ENCODE measurements at regions not wholly inside any gene's neighbourhood (a gene's known extent, or its start where the extent isn't known, plus 50 kb on each side); places are given as distances from the start of the nearest gene placed in this dataset.
"Not testable (repeated sequence)": the region's sequence is repeated elsewhere in the genome, so short reads cannot be mapped to it uniquely, and the experiment has no call there.

- DNase-seq, result no peak
Observed at GRCh38 chr2:14996351-14997014, 364.0 kb downstream of the LRATD1 start.

GRCh38 chr2:14998546-14998945 lies 366.0 kb downstream of the LRATD1 start:
- DNase-seq, result no peak

- no peak for DNase-seq
Observed at GRCh38 chr2:14999114-14999661, 366.7 kb downstream of the LRATD1 start.

DNA sequence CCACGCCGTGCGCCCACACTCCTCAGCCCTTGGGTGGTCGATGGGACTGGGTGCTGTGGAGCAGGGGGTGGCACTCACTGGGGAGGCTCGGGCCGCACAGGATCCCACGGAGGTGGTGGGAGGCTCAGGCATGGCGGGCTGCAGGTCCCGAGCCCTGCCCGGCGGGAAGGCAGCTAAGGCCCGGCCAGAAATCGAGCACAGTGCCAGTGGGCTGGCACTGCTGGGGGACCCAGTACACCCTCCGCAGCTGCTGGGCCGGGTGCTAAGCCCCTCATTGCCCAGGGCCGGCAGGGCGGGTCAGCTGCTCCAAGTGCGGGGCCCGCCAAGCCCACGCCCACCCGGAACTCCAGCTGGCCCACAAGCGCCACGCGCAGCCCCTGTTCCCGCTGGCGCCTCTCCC lies 370.0 kb downstream of the LRATD1 start:
- DNase-seq, result not testable (repeated sequence)

GRCh38 chr2:15006667-15007066 lies 374.1 kb downstream of the LRATD1 start:
- no peak for DNase-seq

- DNase-seq, result no peak
Observed at GRCh38 chr2:15009681-15010080, 377.2 kb downstream of the LRATD1 start.

- no peak for DNase-seq
Observed at GRCh38 chr2:15010346-15010745, 377.8 kb downstream of the LRATD1 start.

DNA sequence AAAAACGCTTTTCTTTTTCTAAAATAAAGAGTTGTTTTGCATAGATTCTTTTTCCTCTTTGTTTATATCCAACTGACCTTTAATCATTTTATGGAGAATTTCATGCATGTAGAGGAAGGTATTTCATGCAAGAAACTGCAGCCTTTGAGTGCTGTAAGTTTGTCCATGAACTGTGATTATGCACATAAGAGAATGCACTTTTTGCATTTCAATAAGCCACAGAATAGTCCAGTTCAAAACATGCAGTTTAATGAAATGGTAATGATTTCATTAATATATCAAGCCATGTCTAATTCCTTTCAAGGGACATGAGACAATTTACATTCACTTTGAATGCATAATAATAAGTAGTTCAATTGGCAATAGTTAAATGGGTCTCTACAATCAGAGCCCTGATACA lies 386.3 kb downstream of the LRATD1 start:
- no peak for DNase-seq

GRCh38 chr2:15023221-15023620 lies 390.7 kb downstream of the LRATD1 start:
- DNase-seq, result no peak

- no peak for DNase-seq
Observed at GRCh38 chr2:15028406-15028805, 395.9 kb downstream of the LRATD1 start.

DNA sequence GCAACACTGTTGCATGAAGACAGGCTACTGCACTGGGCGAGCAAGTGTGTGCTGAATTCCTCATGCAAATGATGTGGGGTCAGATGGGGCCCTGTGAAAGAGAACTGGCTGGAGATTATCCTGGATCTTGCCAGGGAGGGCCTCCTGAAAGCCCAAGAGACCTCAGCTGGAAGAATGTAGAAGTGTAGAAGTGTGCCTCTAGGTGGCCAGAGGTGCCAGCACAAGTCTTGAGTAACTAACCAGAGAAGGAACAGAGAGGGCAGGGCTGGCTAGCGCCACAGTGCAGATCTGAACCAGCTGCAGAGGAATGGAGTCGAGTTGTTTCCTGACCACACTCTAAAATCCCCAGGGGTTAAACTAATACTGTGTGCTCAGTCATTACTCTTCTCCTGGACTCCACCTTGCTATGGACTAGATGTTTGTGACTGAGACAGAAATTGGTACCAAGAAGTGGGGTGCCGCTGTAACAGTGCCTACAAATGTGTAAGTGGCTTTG lies 399.3 kb downstream of the LRATD1 start:
- no peak for DNase-seq

DNA sequence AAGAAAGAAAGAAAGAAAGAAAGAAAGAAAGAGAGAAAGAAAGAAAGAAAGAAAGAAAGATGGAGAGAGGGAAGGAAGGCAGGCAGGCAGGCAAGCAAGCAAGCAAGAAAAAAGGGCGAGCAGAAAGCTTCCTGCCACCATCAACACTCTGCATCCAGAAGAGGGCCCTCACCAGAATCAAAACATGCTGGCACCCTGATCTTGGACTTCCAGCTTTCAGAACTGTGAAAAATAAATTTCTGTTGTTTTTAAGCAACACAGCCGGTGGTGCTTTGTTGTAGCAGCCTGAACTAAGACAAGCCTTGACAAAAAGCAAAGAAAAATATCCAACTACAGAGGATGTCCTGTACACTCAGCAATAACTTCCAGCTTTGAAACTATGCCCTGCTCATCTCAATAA lies 401.7 kb downstream of the LRATD1 start:
- DNase-seq, result no peak

DNA sequence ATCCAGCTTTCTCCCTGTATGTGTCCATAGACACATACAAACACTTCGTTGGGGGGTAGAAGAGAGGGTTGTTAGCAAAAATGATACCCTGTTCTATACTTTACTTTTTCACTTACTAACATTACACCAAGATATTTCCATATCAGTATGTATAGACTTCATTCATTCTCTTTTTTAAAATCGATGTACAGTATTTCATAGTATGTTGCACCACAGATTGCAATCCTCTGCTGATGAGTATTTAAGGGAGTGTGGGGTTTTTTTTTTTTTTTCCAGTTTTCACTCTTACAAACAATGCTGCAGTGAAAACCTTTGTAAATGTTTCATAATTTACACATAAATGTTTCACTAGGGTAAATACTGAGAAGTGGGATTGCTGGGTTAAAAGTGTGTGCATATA lies 402.3 kb downstream of the LRATD1 start:
- no peak for DNase-seq

GRCh38 chr2:15038366-15039364 lies 406.1 kb downstream of the LRATD1 start:
- no peak for DNase-seq

DNA sequence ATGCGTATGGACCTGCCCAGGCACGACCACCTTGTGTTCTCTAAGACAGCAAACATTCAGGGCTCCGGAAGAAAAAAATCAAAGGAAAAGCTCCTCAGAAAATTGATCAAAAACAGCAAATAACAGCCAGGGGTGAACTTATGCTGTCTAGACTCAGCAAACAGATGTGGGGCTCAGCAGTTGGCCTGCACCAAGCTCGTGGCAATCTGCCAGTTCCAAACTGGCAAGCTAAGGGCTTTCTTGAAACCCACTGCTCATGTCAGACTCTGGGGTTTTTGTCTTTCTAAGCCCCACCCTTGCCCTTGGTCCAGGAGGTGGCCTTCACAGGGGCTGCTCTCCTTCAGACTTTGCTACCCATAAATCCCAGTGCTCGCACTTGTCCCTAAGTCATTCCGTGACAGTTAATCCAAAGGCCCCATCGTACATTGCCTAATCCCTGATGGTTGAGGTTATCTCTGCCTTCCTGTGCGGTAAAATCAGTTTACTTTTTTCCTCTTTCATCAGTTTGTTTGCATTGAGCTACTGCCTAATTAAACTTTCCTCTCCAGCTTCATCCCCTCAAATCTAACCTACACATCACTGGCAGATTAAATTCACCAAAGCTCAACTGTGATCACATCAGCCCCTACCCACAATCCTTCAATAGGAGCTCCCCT lies 408.0 kb downstream of the LRATD1 start:
- peak; percentile 83 for DNase-seq

DNA sequence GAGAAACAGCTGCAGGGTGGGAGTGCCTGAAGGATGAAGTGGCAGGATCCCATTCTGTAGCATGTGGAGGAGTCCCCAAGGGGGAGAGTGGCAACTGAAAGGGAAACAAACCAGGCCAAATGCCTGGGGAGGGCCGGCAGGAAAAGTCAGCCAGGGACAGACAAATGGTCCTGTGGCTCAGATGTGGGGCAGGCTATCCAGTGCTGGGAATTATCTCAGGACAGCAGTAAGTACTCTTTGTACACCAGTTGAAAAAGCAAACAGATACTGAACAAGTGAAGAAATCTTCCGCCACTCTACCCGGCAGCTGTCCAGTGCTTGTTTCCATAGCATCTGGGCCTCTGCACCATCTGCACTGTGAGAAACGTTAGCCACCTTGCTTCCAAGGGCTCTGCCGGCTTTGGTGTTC lies 408.9 kb downstream of the LRATD1 start:
- peak; percentile 26 for DNase-seq

DNA sequence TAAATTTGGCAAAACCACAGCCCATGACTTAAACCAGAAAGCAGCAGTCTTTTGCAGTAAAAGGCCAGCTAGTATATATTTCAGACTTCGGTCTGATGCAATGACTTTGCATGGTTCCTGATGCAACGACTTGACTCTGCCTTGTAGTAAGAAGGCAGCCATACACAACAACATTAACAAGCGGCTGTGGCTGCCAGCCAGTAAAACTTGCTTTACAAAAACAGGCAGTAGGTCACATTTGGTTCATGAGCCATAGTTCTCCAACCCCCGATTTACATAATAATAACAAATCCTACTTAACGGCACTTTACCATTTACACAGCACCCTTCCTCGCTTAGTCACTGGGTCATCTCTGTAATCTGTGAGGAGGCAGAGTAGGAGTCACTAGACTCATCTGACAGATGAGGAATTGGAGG lies 410.3 kb downstream of the LRATD1 start:
- DNase-seq, result peak; percentile 81

GRCh38 chr2:15043336-15044058 lies 411.0 kb downstream of the LRATD1 start:
- peak; percentile 43 for DNase-seq

DNA sequence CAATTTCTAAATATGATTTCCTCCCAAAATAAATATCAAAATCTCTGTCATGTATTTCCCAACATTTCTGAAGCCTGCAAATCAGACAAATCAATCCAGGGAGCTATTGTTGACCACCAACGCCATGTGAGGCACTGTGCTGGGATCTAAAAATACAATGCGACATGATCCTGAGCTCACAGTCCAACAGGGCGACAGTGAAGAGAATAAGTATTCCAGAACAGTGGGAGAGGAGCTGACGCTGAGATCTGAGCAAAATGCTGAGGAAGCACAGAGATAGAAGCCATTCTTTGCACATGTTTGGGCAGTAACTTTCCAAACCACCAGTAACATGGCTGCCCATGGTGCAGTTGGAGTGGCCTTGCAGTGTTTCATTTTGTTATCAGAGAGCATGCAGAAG lies 412.5 kb downstream of the LRATD1 start:
- no peak for DNase-seq

DNA sequence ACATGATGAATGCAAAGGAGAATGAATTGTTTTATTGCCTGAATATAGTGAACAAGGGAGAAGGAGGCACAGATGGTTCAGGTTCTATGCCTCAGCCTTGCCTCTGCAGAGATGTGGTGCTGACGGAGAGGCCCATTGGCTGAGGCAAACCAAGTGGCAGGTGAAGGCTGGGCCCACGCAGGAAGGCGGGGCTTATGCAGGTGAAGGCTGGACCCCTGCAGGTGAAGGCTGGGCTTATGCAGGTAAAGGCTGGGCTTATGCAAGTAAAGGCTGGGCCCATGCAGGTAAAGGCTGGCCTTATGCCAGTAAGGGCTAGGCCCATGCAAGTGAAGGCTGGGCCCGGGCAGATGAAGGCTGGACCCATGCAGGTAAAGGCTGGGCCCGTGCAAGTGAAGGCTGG lies 414.7 kb downstream of the LRATD1 start:
- DNase-seq, result no peak

- DNase-seq, result peak; percentile 11
Observed at GRCh38 chr2:15048000-15048399, 415.5 kb downstream of the LRATD1 start.

Measured in NCI-H345 (cell line).